Gastrocnemius medialis (tissue), 4 donors: ENCODE measurements at regions not wholly inside any gene's neighbourhood (a gene's known extent, or its start where the extent isn't known, plus 50 kb on each side); places are given as distances from the start of the nearest gene placed in this dataset.

Experiments used
- POLR2A ChIP-seq, 2 donors: fragments of 450-650 bp; IDR thresholded peaks; one replicate each; pipeline ENCODE4 v1.6.1; 2017; ENCODE audit warnings: antibody characterized with exemption in 2 of 2, mild to moderate bottlenecking in 2 of 2, moderate library complexity in 2 of 2
- TF ChIP-seq, protein P1 (sequence below), 5 experiments: fragments of 450-650 bp in 3 of 5; fragments of 200-600 bp in 2 of 5; sonication (generic) in 2 of 5; IDR thresholded peaks in 4 of 5; conservative IDR thresholded peaks in 1 of 5; 1 replicate in 4 of 5; 2 replicates in 1 of 5; pipeline ENCODE4 v1.5.1; 2016 to 2019; ENCODE audit warnings: antibody characterized with exemption in 5 of 5, mild to moderate bottlenecking in 3 of 5, moderate library complexity in 3 of 5

- TF ChIP-seq, protein P1, sequence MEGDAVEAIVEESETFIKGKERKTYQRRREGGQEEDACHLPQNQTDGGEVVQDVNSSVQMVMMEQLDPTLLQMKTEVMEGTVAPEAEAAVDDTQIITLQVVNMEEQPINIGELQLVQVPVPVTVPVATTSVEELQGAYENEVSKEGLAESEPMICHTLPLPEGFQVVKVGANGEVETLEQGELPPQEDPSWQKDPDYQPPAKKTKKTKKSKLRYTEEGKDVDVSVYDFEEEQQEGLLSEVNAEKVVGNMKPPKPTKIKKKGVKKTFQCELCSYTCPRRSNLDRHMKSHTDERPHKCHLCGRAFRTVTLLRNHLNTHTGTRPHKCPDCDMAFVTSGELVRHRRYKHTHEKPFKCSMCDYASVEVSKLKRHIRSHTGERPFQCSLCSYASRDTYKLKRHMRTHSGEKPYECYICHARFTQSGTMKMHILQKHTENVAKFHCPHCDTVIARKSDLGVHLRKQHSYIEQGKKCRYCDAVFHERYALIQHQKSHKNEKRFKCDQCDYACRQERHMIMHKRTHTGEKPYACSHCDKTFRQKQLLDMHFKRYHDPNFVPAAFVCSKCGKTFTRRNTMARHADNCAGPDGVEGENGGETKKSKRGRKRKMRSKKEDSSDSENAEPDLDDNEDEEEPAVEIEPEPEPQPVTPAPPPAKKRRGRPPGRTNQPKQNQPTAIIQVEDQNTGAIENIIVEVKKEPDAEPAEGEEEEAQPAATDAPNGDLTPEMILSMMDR (IDR thresholded peaks at IDR 0.05 in 4 of 5, conservative IDR thresholded peaks at IDR 0.05 in 1 of 5): no peak
- TF ChIP-seq POLR2A (IDR thresholded peaks at IDR 0.05): no peak
Observed at GRCh38 chr22:34765115-34765514, 300.8 kb upstream of the ISX start.
